ENCODE measurements at regions not wholly inside any gene's neighbourhood (a gene's known extent, or its start where the extent isn't known, plus 50 kb on each side); places are given as distances from the start of the nearest gene placed in this dataset.

- no peak for DNase-seq (ENCODE audit: low read depth)
Observed at GRCh38 chr6:43969158-43969981, 157.9 kb downstream of the MRPL14 start.

- no peak for DNase-seq (ENCODE audit: low read depth)
Observed at GRCh38 chr6:43968110-43968965, 158.9 kb downstream of the MRPL14 start.

- no peak for DNase-seq (ENCODE audit: low read depth)
Observed at GRCh38 chr6:43967719-43968091, 159.5 kb downstream of the MRPL14 start.

- no peak for DNase-seq (ENCODE audit: low read depth)
Observed at GRCh38 chr6:43966853-43967718, 160.2 kb downstream of the MRPL14 start.

GRCh38 chr6:43966374-43966658, 160.9 kb downstream of the MRPL14 start:
- DNase-seq (ENCODE audit: low read depth) = no peak

- no peak for DNase-seq (ENCODE audit: low read depth)
Observed at GRCh38 chr6:43965628-43966373, 161.5 kb downstream of the MRPL14 start.

- no peak for DNase-seq (ENCODE audit: low read depth)
Observed at GRCh38 chr6:43964659-43965570, 162.3 kb downstream of the MRPL14 start.

GRCh38 chr6:43963877-43964658, 163.2 kb downstream of the MRPL14 start:
- no peak for DNase-seq (ENCODE audit: low read depth)

GRCh38 chr6:43963203-43963602, 164.0 kb downstream of the MRPL14 start:
- DNase-seq (ENCODE audit: low read depth) = peak; percentile 45

GRCh38 chr6:43962458-43962857, 164.8 kb downstream of the MRPL14 start:
- peak; percentile 59 for DNase-seq (ENCODE audit: low read depth)

GRCh38 chr6:43957273-43957672, 170.0 kb downstream of the MRPL14 start:
- no peak for DNase-seq (ENCODE audit: low read depth)

- no peak for DNase-seq (ENCODE audit: low read depth)
Observed at GRCh38 chr6:43956478-43956877, 170.8 kb downstream of the MRPL14 start.

- no peak for DNase-seq (ENCODE audit: low read depth)
Observed at GRCh38 chr6:43954311-43955131, 172.7 kb downstream of the MRPL14 start.

GRCh38 chr6:43953794-43954310, 173.4 kb downstream of the MRPL14 start:
- DNase-seq (ENCODE audit: low read depth) = no peak

- no peak for DNase-seq (ENCODE audit: low read depth)
Observed at GRCh38 chr6:43953256-43953655, 174.0 kb downstream of the MRPL14 start.

GRCh38 chr6:43952746-43953145, 174.5 kb downstream of the MRPL14 start:
- DNase-seq (ENCODE audit: low read depth) = no peak

- DNase-seq (ENCODE audit: low read depth) = peak; percentile 85
Observed at GRCh38 chr6:43951756-43952675, 175.2 kb downstream of the MRPL14 start.
